H1 (cell line): ENCODE measurements at regions not wholly inside any gene's neighbourhood (a gene's known extent, or its start where the extent isn't known, plus 50 kb on each side); places are given as distances from the start of the nearest gene placed in this dataset.

Experiments
- CTCF ChIA-PET: fragments of 300-600 bp; sonication (Branson Sonifier 250); formaldehyde crosslinking; loops from one replicate; lab custom pipeline; 2021; ENCODE audit not compliant: partially characterized antibody; lab: Charles Lee
- POLR2A ChIA-PET: fragments of 300-600 bp; sonication (Branson Sonifier 250); formaldehyde crosslinking; loops from one replicate; lab custom pipeline; 2021; ENCODE audit warnings: inconsistent platforms; ENCODE audit not compliant: partially characterized antibody; lab: Charles Lee
- DNase-seq, 2 experiments: peaks; one replicate each; pipeline versions ENCODE4 v3.0.0 to v3.0.0-alpha.2; 2010 to 2022; ENCODE audit warnings: low spot score in 2 of 2, low read depth in 1 of 2, mixed read lengths in 1 of 2
- FAIRE-seq: peaks from 2 replicates; lab custom pipeline; 2011; peaks lifted over from hg19 to GRCh38; lab: Jason Lieb, UNC
- H2AFZ ChIP-seq: 2 replicates; pipeline ENCODE4 v1.8.1; 2012; ENCODE audit warnings: low read length, inconsistent platforms
- H2AK5ac ChIP-seq: 2 replicates; pipeline ENCODE4 v1.6.1; 2013; ENCODE audit warnings: low read depth, low read length
- H2BK120ac ChIP-seq: replicated peaks from 2 replicates; pipeline ENCODE3; 2013; ENCODE audit warnings: low read depth, low read length, inconsistent platforms
- H2BK12ac ChIP-seq: 2 replicates; pipeline ENCODE4 v1.6.1; 2013; ENCODE audit warnings: low read depth, low read length
- H2BK15ac ChIP-seq: 2 replicates; pipeline ENCODE4 v1.6.1; 2013; ENCODE audit warnings: low read length
- H2BK20ac ChIP-seq: 2 replicates; pipeline ENCODE4 v1.6.1; 2013; ENCODE audit warnings: low read length
- H2BK5ac ChIP-seq: 2 replicates; pipeline ENCODE4 v1.6.1; 2013; ENCODE audit warnings: low read depth, low read length
- H3K14ac ChIP-seq: 2 replicates; pipeline ENCODE4 v1.6.1; 2013; ENCODE audit warnings: inconsistent platforms; ENCODE audit not compliant: insufficient read length
- H3K18ac ChIP-seq: 2 replicates; pipeline ENCODE4 v1.6.1; 2013; ENCODE audit warnings: low read length; ENCODE audit errors: extremely low read depth
- H3K23ac ChIP-seq: 2 replicates; pipeline ENCODE4 v1.6.1; 2013; ENCODE audit warnings: inconsistent platforms; ENCODE audit not compliant: insufficient read length
- H3K23me2 ChIP-seq: 2 replicates; pipeline ENCODE4 v1.6.1; 2013; ENCODE audit warnings: low read depth, low read length
- H3K27ac ChIP-seq: 2 replicates; pipeline ENCODE4 v1.6.1; 2011; ENCODE audit warnings: low read depth, low read length, inconsistent platforms
- H3K27me3 ChIP-seq, 4 experiments: replicated peaks in 1 of 4; 1 replicate in 1 of 4; 2 replicates in 3 of 4; pipeline versions ENCODE4 v1.6.1 to v1.8.1; 2011 to 2013; ENCODE audit warnings: low read length in 3 of 4, mild to moderate bottlenecking in 3 of 4, inconsistent platforms in 2 of 4, mixed read lengths in 2 of 4, moderate library complexity in 1 of 4; ENCODE audit not compliant: control insufficient read depth in 3 of 4, insufficient read depth in 3 of 4; ENCODE audit errors: extremely low read depth in 1 of 4
- H3K36me3 ChIP-seq, 4 experiments: 2 replicates each; pipeline versions ENCODE4 v1.6.1 to v1.8.1; 2011 to 2013; ENCODE audit warnings: mild to moderate bottlenecking in 4 of 4, low read length in 3 of 4, moderate library complexity in 2 of 4, control low read depth in 1 of 4, inconsistent platforms in 1 of 4; ENCODE audit not compliant: insufficient read depth in 4 of 4, control insufficient read depth in 2 of 4
- H3K4ac ChIP-seq: replicated peaks from 2 replicates; pipeline ENCODE3; 2013; ENCODE audit warnings: low read length, low read depth, mixed read lengths, inconsistent platforms; ENCODE audit not compliant: insufficient read length
- H3K4me1 ChIP-seq, 4 experiments: replicated peaks in 1 of 4; 1 replicate in 1 of 4; 2 replicates in 3 of 4; pipeline versions ENCODE4 v1.6.1 to v1.8.1; 2011 to 2013; ENCODE audit warnings: low read length in 3 of 4, inconsistent platforms in 2 of 4, mixed read lengths in 1 of 4; ENCODE audit not compliant: insufficient read depth in 4 of 4, control insufficient read depth in 3 of 4
- H3K4me2 ChIP-seq, 2 experiments: 2 replicates each; pipeline versions ENCODE4 v1.6.1 to v1.8.1; 2011 to 2013; ENCODE audit warnings: low read depth in 2 of 2, low read length in 2 of 2, control low read depth in 1 of 2, inconsistent platforms in 1 of 2, mild to moderate bottlenecking in 1 of 2; ENCODE audit not compliant: insufficient read depth in 1 of 2
- H3K4me3 ChIP-seq, 4 experiments: fragments of 200-600, 300-600 bp in 1 of 4; sonication (generic), shearing (Covaris generic), sonication (Bioruptor Twin) in 1 of 4; 2 replicates each; pipeline versions ENCODE4 v1.5.1 to v1.8.1; 2011 to 2016; ENCODE audit warnings: low read length in 4 of 4, low read depth in 3 of 4, control low read depth in 2 of 4, inconsistent platforms in 2 of 4, mild to moderate bottlenecking in 2 of 4, mixed read lengths in 1 of 4, moderate library complexity in 1 of 4; ENCODE audit not compliant: insufficient read depth in 2 of 4; ENCODE audit errors: extremely low read depth in 1 of 4
- H3K56ac ChIP-seq: replicated peaks from 2 replicates; pipeline ENCODE3; 2013; ENCODE audit warnings: low read depth, mild to moderate bottlenecking, mixed read lengths, low read length, inconsistent platforms; ENCODE audit not compliant: insufficient read length
- H3K79me1 ChIP-seq: 2 replicates; pipeline ENCODE4 v1.6.1; 2013; ENCODE audit warnings: low read depth, low read length, control low read depth
- H3K79me2 ChIP-seq, 2 experiments: 2 replicates each; pipeline versions ENCODE4 v1.6.1 to v1.8.1; 2012 to 2013; ENCODE audit warnings: low read length in 2 of 2, mild to moderate bottlenecking in 2 of 2, inconsistent platforms in 1 of 2; ENCODE audit not compliant: insufficient read depth in 2 of 2, control insufficient read depth in 1 of 2
- H3K9ac ChIP-seq, 4 experiments: replicated peaks in 1 of 4; 1 replicate in 1 of 4; 2 replicates in 3 of 4; pipeline versions ENCODE4 v1.6.1 to v1.8.1; 2011 to 2013; ENCODE audit warnings: low read depth in 3 of 4, low read length in 3 of 4, control low read depth in 2 of 4, mild to moderate bottlenecking in 2 of 4, moderate library complexity in 2 of 4, inconsistent platforms in 1 of 4; ENCODE audit errors: extremely low read depth in 1 of 4
- H3K9me3 ChIP-seq, 2 experiments: 2 replicates each; pipeline versions ENCODE4 v1.6.1 to v1.8.1; 2012 to 2013; ENCODE audit warnings: mild to moderate bottlenecking in 2 of 2, moderate library complexity in 2 of 2, control low read depth in 1 of 2, inconsistent platforms in 1 of 2, low read depth in 1 of 2, low read length in 1 of 2, mixed read lengths in 1 of 2; ENCODE audit not compliant: insufficient read depth in 2 of 2
- H4K20me1 ChIP-seq, 2 experiments: replicated peaks in 1 of 2; 2 replicates each; pipeline versions ENCODE3 to v1.8.1; 2011 to 2013; ENCODE audit warnings: inconsistent platforms in 2 of 2, low read length in 2 of 2, mild to moderate bottlenecking in 1 of 2; ENCODE audit not compliant: insufficient read depth in 2 of 2, control insufficient read depth in 1 of 2
- H4K5ac ChIP-seq: 2 replicates; pipeline ENCODE4 v1.6.1; 2013; ENCODE audit warnings: low read length, low read depth, mixed read lengths, inconsistent platforms; ENCODE audit not compliant: insufficient read length
- H4K8ac ChIP-seq: 2 replicates; pipeline ENCODE4 v1.8.0; 2013; ENCODE audit warnings: mild to moderate bottlenecking, moderate library complexity, low read length, inconsistent platforms; ENCODE audit not compliant: insufficient read depth; ENCODE audit errors: extremely low read depth
- H4K91ac ChIP-seq: replicated peaks from 2 replicates; pipeline ENCODE3; 2013; ENCODE audit warnings: low read length, mixed read lengths, inconsistent platforms; ENCODE audit not compliant: insufficient read length
- CBX8 ChIP-seq: fragments of 300-800, 300-1000 bp; sonication (generic); IDR thresholded peaks from 2 replicates; pipeline ENCODE4 v1.7.1; 2016; ENCODE audit warnings: low read depth, low read length, borderline replicate concordance
- CTCF ChIP-seq, 3 experiments: IDR thresholded peaks; 1 replicate in 2 of 3; 2 replicates in 1 of 3; pipeline versions ENCODE4 v1.5.1 to v1.6.1; 2011; ENCODE audit warnings: low read length in 3 of 3, mild to moderate bottlenecking in 3 of 3, inconsistent platforms in 2 of 3, low read depth in 1 of 3, moderate library complexity in 1 of 3; ENCODE audit not compliant: insufficient read depth in 1 of 3; ENCODE audit errors: control extremely low read depth in 1 of 3
- PHF8 ChIP-seq: fragments of 200-600 bp; sonication (generic); conservative IDR thresholded peaks from 2 replicates; pipeline ENCODE4 v1.7.1; 2012; ENCODE audit warnings: low read depth, mild to moderate bottlenecking, inconsistent platforms, low read length, moderate library complexity
- RAD21 ChIP-seq, 2 experiments: IDR thresholded peaks in 1 of 2; conservative IDR thresholded peaks in 1 of 2; 2 replicates each; pipeline ENCODE4 v1.6.1; 2011; ENCODE audit warnings: low read depth in 2 of 2, low read length in 2 of 2, improper control_type of control experiment in 1 of 2, inconsistent platforms in 1 of 2, mild to moderate bottlenecking in 1 of 2, moderate library complexity in 1 of 2
- SRF ChIP-seq: IDR thresholded peaks from 2 replicates; pipeline ENCODE4 v1.6.1; 2011; ENCODE audit warnings: mild to moderate bottlenecking, low read depth, low read length, moderate library complexity
- USF2 ChIP-seq: IDR thresholded peaks from 2 replicates; pipeline ENCODE4 v1.6.1; 2011; ENCODE audit warnings: low read length, improper control_type of control experiment
- WGBS, 2 experiments: shearing (Covaris generic) in 1 of 2; methylation state at CpG; one replicate each; pipeline versions ENCODE4 v1.1.6 to v1.1.7; 2013 to 2015; ENCODE audit warnings: low lambda C conversion rate in 2 of 2, mixed read lengths in 2 of 2, inconsistent platforms in 1 of 2, low coverage in 1 of 2, missing lambda C conversion rate in 1 of 2; ENCODE audit not compliant: insufficient replicate concordance in 2 of 2, insufficient coverage in 1 of 2, insufficient read length in 1 of 2; ENCODE audit errors: extremely low coverage in 1 of 2, missing lambda C conversion rate in 1 of 2; 5-methylcytosine and 5-hydroxymethylcytosine counted together
- TF ChIP-seq, protein P1 (sequence below): IDR thresholded peaks from 2 replicates; pipeline ENCODE4 v1.6.1; 2012; ENCODE audit warnings: low read length, inconsistent platforms

- Histone ChIP-seq H2AK5ac (no peak overlapping the region), H3K4me1 (peaks cover 0 to 2% (median 0%) of the 10 kb centered on the region in 4 experiments; a peak in 1 of 7 replicates), H2AFZ (no peak overlapping the region), H3K4me2 (no peak overlapping the region), H3K14ac (no peak overlapping the region), H3K4me3 (no peak overlapping the region), H2BK5ac (no peak overlapping the region), H3K79me2 (no peaks in the 10 kb centered on the region), H3K9ac (no peak overlapping the region), H3K18ac (no peak overlapping the region), H3K4ac (no peak overlapping the region), H3K27me3 (no peaks in the 10 kb centered on the region), H3K27ac (no peak overlapping the region), H3K23ac (no peak overlapping the region), H4K5ac (no peak overlapping the region), H3K9me3 (no peaks in the 10 kb centered on the region), H3K56ac (no peak overlapping the region), H2BK15ac (no peak overlapping the region), H4K8ac (no peak overlapping the region), H2BK120ac (no peak overlapping the region), H2BK20ac (no peak overlapping the region), H4K20me1 (no peaks in the 10 kb centered on the region), H4K91ac (no peak overlapping the region), H3K36me3 (no peaks in the 10 kb centered on the region), H3K79me1 (no peaks in the 10 kb centered on the region), H3K23me2 (no peaks in the 10 kb centered on the region), H2BK12ac (no peak overlapping the region)
- CTCF ChIA-PET: interaction anchor here (0.6 to 17.9 kb wide), 10 partner anchors 4 to 371 kb away, joined by 3 to 229 read pairs (median 4); partner anchors contain the start of gene C2CD4B
- POLR2A ChIA-PET: no interaction called here
- DNase-seq: no peak
- TF ChIP-seq CTCF (IDR thresholded peaks at IDR 0.05; ENCODE audit: control extremely low read depth in 1 of 3, insufficient read depth in 1 of 3, low read depth in 1 of 3, low read length in 3 of 3) (peak; percentile 32 to 44 (median 37)), SRF (no peak), PHF8 (no peak), CBX8 (no peak), RAD21 (IDR thresholded peaks at IDR 0.05 in 1 of 2, conservative IDR thresholded peaks at IDR 0.05 in 1 of 2; ENCODE audit: low read depth in 2 of 2, low read length in 2 of 2) (peak; percentile 31 to 54; a peak in 3 of 4 replicates), USF2 (no peak)
- TF ChIP-seq, protein P1, sequence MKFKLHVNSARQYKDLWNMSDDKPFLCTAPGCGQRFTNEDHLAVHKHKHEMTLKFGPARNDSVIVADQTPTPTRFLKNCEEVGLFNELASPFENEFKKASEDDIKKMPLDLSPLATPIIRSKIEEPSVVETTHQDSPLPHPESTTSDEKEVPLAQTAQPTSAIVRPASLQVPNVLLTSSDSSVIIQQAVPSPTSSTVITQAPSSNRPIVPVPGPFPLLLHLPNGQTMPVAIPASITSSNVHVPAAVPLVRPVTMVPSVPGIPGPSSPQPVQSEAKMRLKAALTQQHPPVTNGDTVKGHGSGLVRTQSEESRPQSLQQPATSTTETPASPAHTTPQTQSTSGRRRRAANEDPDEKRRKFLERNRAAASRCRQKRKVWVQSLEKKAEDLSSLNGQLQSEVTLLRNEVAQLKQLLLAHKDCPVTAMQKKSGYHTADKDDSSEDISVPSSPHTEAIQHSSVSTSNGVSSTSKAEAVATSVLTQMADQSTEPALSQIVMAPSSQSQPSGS: no peak
- no peak for FAIRE-seq
- WGBS, 2 experiments: 81% methylated on average over 6 of the region's 6 CpGs; no CpG with 5 or more reads in 1 of the 2 experiments
These were observed 79.7 kb upstream of the C2CD4B start for GRCh38 chr15:62244762-62245161.
